ENCODE measurements at regions not wholly inside any gene's neighbourhood (a gene's known extent, or its start where the extent isn't known, plus 50 kb on each side); places are given as distances from the start of the nearest gene placed in this dataset.

GRCh38 chr6:119454714-119455113 is 105.2 kb upstream of the MAN1A1 start:
- FAIRE-seq (no peak), DNase-seq (ENCODE audit: low read depth in 1 of 2, low spot score in 2 of 2) (no peak)
- no peak overlapping the region for H3K56ac ChIP-seq (replicated peaks; ENCODE audit: insufficient read length, low read depth, low read length)
- H3K18ac ChIP-seq (ENCODE audit: extremely low read depth, low read length) = no peak overlapping the region
- H3K4me3 ChIP-seq (ENCODE audit: extremely low read depth in 1 of 4, insufficient read depth in 2 of 4, low read depth in 3 of 4, low read length in 4 of 4) = no peak overlapping the region
- H2BK12ac ChIP-seq (ENCODE audit: low read depth, low read length) = no peak overlapping the region
- H3K4me1 ChIP-seq (replicated peaks in 1 of 4; ENCODE audit: control insufficient read depth in 3 of 4, insufficient read depth in 4 of 4, low read length in 3 of 4) = peaks cover 0 to 5% (median 3%) of the 10 kb centered on the region in 4 experiments; a peak in 2 of 7 replicates
- H3K9me3 ChIP-seq (ENCODE audit: insufficient read depth in 2 of 2, low read depth in 1 of 2, low read length in 1 of 2) = no peaks in the 10 kb centered on the region
- H2AFZ ChIP-seq (ENCODE audit: low read length) = no peak overlapping the region
- H2BK20ac ChIP-seq (ENCODE audit: low read length) = no peak overlapping the region
- no peak overlapping the region for H3K14ac ChIP-seq (ENCODE audit: insufficient read length)
- no peaks in the 10 kb centered on the region for H3K79me2 ChIP-seq (ENCODE audit: control insufficient read depth in 1 of 2, insufficient read depth in 2 of 2, low read length in 2 of 2)
- H3K4me2 ChIP-seq (ENCODE audit: insufficient read depth in 1 of 2, low read depth in 2 of 2, low read length in 2 of 2) = no peak overlapping the region
- H3K79me1 ChIP-seq (ENCODE audit: low read depth, low read length) = no peaks in the 10 kb centered on the region
- CTCF ChIA-PET (ENCODE audit: partially characterized antibody) = no interaction called here
- H3K4ac ChIP-seq (replicated peaks; ENCODE audit: insufficient read length, low read depth, low read length) = no peak overlapping the region
- H2AK5ac ChIP-seq (ENCODE audit: low read depth, low read length) = no peak overlapping the region
- no peak overlapping the region for H3K9ac ChIP-seq (replicated peaks in 1 of 4; ENCODE audit: extremely low read depth in 1 of 4, low read depth in 3 of 4, low read length in 3 of 4)
- H4K8ac ChIP-seq (ENCODE audit: extremely low read depth, insufficient read depth, low read length) = no peak overlapping the region
- no peak overlapping the region for H3K27ac ChIP-seq (ENCODE audit: low read depth, low read length)
- no peaks in the 10 kb centered on the region for H4K20me1 ChIP-seq (replicated peaks in 1 of 2; ENCODE audit: control insufficient read depth in 1 of 2, insufficient read depth in 2 of 2, low read length in 2 of 2)
- H2BK120ac ChIP-seq (replicated peaks; ENCODE audit: low read depth, low read length) = no peak overlapping the region
- no peak overlapping the region for H4K91ac ChIP-seq (replicated peaks; ENCODE audit: insufficient read length, low read length)
- no peaks in the 10 kb centered on the region for H3K23me2 ChIP-seq (ENCODE audit: low read depth, low read length)
- POLR2A ChIA-PET (ENCODE audit: partially characterized antibody) = no interaction called here
- no peak overlapping the region for H3K23ac ChIP-seq (ENCODE audit: insufficient read length)
- no peak overlapping the region for H2BK15ac ChIP-seq (ENCODE audit: low read length)
- WGBS, 2 experiments (ENCODE audit: extremely low coverage in 1 of 2, insufficient coverage in 1 of 2, insufficient read length in 1 of 2, insufficient replicate concordance in 2 of 2, low coverage in 1 of 2, low lambda C conversion rate in 2 of 2, missing lambda C conversion rate in 1 of 2) = 87% methylated on average over 2 of the region's 2 CpGs; no CpG with 5 or more reads in 1 of the 2 experiments
- no peaks in the 10 kb centered on the region for H3K36me3 ChIP-seq (ENCODE audit: control insufficient read depth in 2 of 4, insufficient read depth in 4 of 4, low read length in 3 of 4)
- no peak overlapping the region for H2BK5ac ChIP-seq (ENCODE audit: low read depth, low read length)
- H4K5ac ChIP-seq (ENCODE audit: insufficient read length, low read depth, low read length) = no peak overlapping the region
- H3K27me3 ChIP-seq (replicated peaks in 1 of 4; ENCODE audit: control insufficient read depth in 3 of 4, extremely low read depth in 1 of 4, insufficient read depth in 3 of 4, low read length in 3 of 4) = no peaks in the 10 kb centered on the region
- TF ChIP-seq GABPA (IDR thresholded peaks at IDR 0.05; ENCODE audit: borderline replicate concordance, insufficient read depth, low read length) (no peak), CBX8 (IDR thresholded peaks at IDR 0.05; ENCODE audit: borderline replicate concordance, low read depth, low read length) (no peak), CHD1 (IDR thresholded peaks at IDR 0.05; ENCODE audit: low read depth, low read length) (no peak), HDAC6 (IDR thresholded peaks at IDR 0.05; ENCODE audit: low read depth, low read length) (no peak)
